ENCODE measurements at regions not wholly inside any gene's neighbourhood (a gene's known extent, or its start where the extent isn't known, plus 50 kb on each side); places are given as distances from the start of the nearest gene placed in this dataset.
"Not testable (repeated sequence)": the region's sequence is repeated elsewhere in the genome, so short reads cannot be mapped to it uniquely, and the experiment has no call there.

GRCh38 chr3:83251490-83251889 is 1490.0 kb upstream of the GBE1 start:
- DNase-seq (ENCODE audit: insufficient read length, low spot score) (no peak), FAIRE-seq (no peak)

- FAIRE-seq (no peak), DNase-seq (ENCODE audit: insufficient read length, low spot score) (no peak)
Measured at GRCh38 chr3:83250613-83251012, 1489.2 kb upstream of the GBE1 start.

GRCh38 chr3:83248454-83248853 is 1487.0 kb upstream of the GBE1 start:
- DNase-seq (ENCODE audit: insufficient read length, low spot score) (peak; percentile 1), FAIRE-seq (peak; percentile 38)

- DNase-seq (ENCODE audit: insufficient read length, low spot score) = no peak
- no peak for FAIRE-seq
Measured at GRCh38 chr3:83235180-83235814, 1473.9 kb upstream of the GBE1 start.

- FAIRE-seq = no peak
Measured at GRCh38 chr3:83233715-83234114, 1472.3 kb upstream of the GBE1 start.

GRCh38 chr3:83230841-83231240 is 1469.4 kb upstream of the GBE1 start:
- no peak for FAIRE-seq

More at GRCh38 chr3:83233715-83234114, 1472.3 kb upstream of the GBE1 start:
- DNase-seq (ENCODE audit: insufficient read length, low spot score) = no peak

GRCh38 chr3:83230376-83230775 is 1468.9 kb upstream of the GBE1 start:
- no peak for FAIRE-seq
- no peak for DNase-seq (ENCODE audit: insufficient read length, low spot score)

More at GRCh38 chr3:83230841-83231240, 1469.4 kb upstream of the GBE1 start:
- no peak for DNase-seq (ENCODE audit: insufficient read length, low spot score)

GRCh38 chr3:83226751-83227150 is 1465.3 kb upstream of the GBE1 start:
- no peak for FAIRE-seq
- no peak for DNase-seq (ENCODE audit: insufficient read length, low spot score)

GRCh38 chr3:83224101-83224868 is 1462.8 kb upstream of the GBE1 start:
- DNase-seq (ENCODE audit: insufficient read length, low spot score) (peak; percentile 8), FAIRE-seq (no peak)

- no peak for DNase-seq (ENCODE audit: insufficient read length, low spot score)
- FAIRE-seq = no peak
Measured at GRCh38 chr3:83218383-83219200, 1457.1 kb upstream of the GBE1 start.

- DNase-seq (ENCODE audit: insufficient read length, low spot score); FAIRE-seq: not testable (repeated sequence)
Measured at GRCh38 chr3:83217595-83218118, 1456.2 kb upstream of the GBE1 start.

- FAIRE-seq = no peak
Measured at GRCh38 chr3:83216919-83217594, 1455.6 kb upstream of the GBE1 start.

GRCh38 chr3:83195243-83195642 is 1433.8 kb upstream of the GBE1 start:
- FAIRE-seq (no peak), DNase-seq (ENCODE audit: insufficient read length, low spot score) (no peak)

More at GRCh38 chr3:83216919-83217594, 1455.6 kb upstream of the GBE1 start:
- DNase-seq (ENCODE audit: insufficient read length, low spot score) = no peak

- no peak for FAIRE-seq
- DNase-seq (ENCODE audit: insufficient read length, low spot score) = peak; percentile 36
Measured at GRCh38 chr3:83193526-83193925, 1432.1 kb upstream of the GBE1 start.

GRCh38 chr3:83189634-83190033 is 1428.2 kb upstream of the GBE1 start:
- FAIRE-seq (no peak), DNase-seq (ENCODE audit: insufficient read length, low spot score) (no peak)

GRCh38 chr3:83169473-83169872 is 1408.0 kb upstream of the GBE1 start:
- no peak for FAIRE-seq
- DNase-seq (ENCODE audit: insufficient read length, low spot score) = no peak

- FAIRE-seq (no peak), DNase-seq (ENCODE audit: insufficient read length, low spot score) (no peak)
Measured at GRCh38 chr3:83150896-83151295, 1389.5 kb upstream of the GBE1 start.

- DNase-seq (ENCODE audit: insufficient read length, low spot score) = no peak
- no peak for FAIRE-seq
Measured at GRCh38 chr3:83140983-83141382, 1379.5 kb upstream of the GBE1 start.

- DNase-seq (ENCODE audit: insufficient read length, low spot score) = no peak
- no peak for FAIRE-seq
Measured at GRCh38 chr3:83131236-83131635, 1369.8 kb upstream of the GBE1 start.

- no peak for DNase-seq (ENCODE audit: insufficient read length, low spot score)
Measured at GRCh38 chr3:83122774-83123350, 1361.4 kb upstream of the GBE1 start.

More at GRCh38 chr3:83122774-83123350, 1361.4 kb upstream of the GBE1 start:
- FAIRE-seq = no peak
